Body of pancreas (tissue), 4 donors: ENCODE measurements at regions not wholly inside any gene's neighbourhood (a gene's known extent, or its start where the extent isn't known, plus 50 kb on each side); places are given as distances from the start of the nearest gene placed in this dataset.

Experiments used
- CTCF ChIP-seq, 7 experiments: fragments of 450-650 bp in 4 of 7; fragments of 200-600 bp in 3 of 7; sonication (generic) in 3 of 7; IDR thresholded peaks; one replicate each; pipeline ENCODE4 v1.5.1; 2016 to 2019; ENCODE audit warnings: antibody characterized with exemption in 7 of 7
- POLR2A ChIP-seq, 3 donors: fragments of 450-650 bp; IDR thresholded peaks; one replicate each; pipeline ENCODE4 v1.6.1; 2016; ENCODE audit warnings: antibody characterized with exemption in 3 of 3, mild to moderate bottlenecking in 2 of 3

DNA sequence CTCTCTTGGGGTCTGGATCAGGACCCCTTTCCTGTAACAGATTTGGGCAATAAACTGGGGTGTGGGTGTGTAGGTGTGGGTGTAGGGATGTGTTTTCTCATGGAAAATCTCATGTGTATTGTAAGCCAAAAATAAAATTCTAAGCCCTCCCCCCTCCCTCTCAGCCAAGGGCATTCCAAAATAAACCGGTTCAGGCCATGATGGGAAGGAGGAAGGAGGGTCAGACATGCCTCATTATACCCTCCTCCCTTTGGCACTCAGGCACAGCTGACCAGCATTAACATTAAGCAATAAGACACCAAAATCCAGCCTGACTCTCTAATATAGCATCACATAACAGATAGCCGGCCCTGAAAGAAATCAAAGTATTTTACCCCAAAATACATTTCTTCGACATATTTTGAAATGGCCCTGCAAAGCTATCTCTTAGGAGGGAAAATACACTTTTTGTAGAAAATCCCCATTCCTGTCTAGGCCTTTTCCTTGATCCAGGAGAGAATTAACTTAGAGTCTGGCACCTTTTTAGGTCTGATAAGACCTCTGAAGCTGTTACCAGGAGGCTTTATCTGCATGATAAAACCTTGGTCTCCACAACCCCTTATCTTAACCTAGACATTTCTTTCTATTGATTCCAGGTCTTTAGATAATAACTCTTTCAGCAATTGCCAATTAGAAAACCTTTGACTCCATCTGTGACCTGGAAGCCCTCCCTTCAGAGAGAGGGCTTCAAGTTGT lies 128.7 kb upstream of the COL5A2 start:
- TF ChIP-seq CTCF (IDR thresholded peaks at IDR 0.05) (no peak), POLR2A (IDR thresholded peaks at IDR 0.05) (no peak)
